ENCODE measurements at regions not wholly inside any gene's neighbourhood (a gene's known extent, or its start where the extent isn't known, plus 50 kb on each side); places are given as distances from the start of the nearest gene placed in this dataset.

GRCh38 chr4:120348521-120348920 lies 281.9 kb upstream of the MAD2L1 start:
- TF ChIP-seq POLR2A (IDR thresholded peaks at IDR 0.05; ENCODE audit: low read length) (no peak), GATA1 (IDR thresholded peaks at IDR 0.05; ENCODE audit: low read depth, low read length) (no peak)
- no peak for DNase-seq

- TF ChIP-seq GATA1 (IDR thresholded peaks at IDR 0.05; ENCODE audit: low read depth, low read length) (no peak), POLR2A (IDR thresholded peaks at IDR 0.05; ENCODE audit: low read length) (no peak)
- no peak for DNase-seq
Measured at GRCh38 chr4:120331486-120332370, 265.1 kb upstream of the MAD2L1 start.

- no peak for DNase-seq
- TF ChIP-seq POLR2A (IDR thresholded peaks at IDR 0.05; ENCODE audit: low read length): no peak
- TF ChIP-seq GATA1 (IDR thresholded peaks at IDR 0.05; ENCODE audit: low read depth, low read length): no peak
Measured at GRCh38 chr4:120329386-120329785, 262.7 kb upstream of the MAD2L1 start.

GRCh38 chr4:120327276-120327675 lies 260.6 kb upstream of the MAD2L1 start:
- TF ChIP-seq POLR2A (IDR thresholded peaks at IDR 0.05; ENCODE audit: low read length) (no peak), GATA1 (IDR thresholded peaks at IDR 0.05; ENCODE audit: low read depth, low read length) (no peak)
- no peak for DNase-seq

- DNase-seq: no peak
- TF ChIP-seq GATA1 (IDR thresholded peaks at IDR 0.05; ENCODE audit: low read depth, low read length): no peak
- TF ChIP-seq POLR2A (IDR thresholded peaks at IDR 0.05; ENCODE audit: low read length): no peak
Measured at GRCh38 chr4:120319046-120319767, 252.6 kb upstream of the MAD2L1 start.

- DNase-seq: no peak
- TF ChIP-seq GATA1 (IDR thresholded peaks at IDR 0.05; ENCODE audit: low read depth, low read length): no peak
- no peak for TF ChIP-seq POLR2A (IDR thresholded peaks at IDR 0.05; ENCODE audit: low read length)
Measured at GRCh38 chr4:120318196-120318846, 251.7 kb upstream of the MAD2L1 start.

- no peak for DNase-seq
- no peak for TF ChIP-seq POLR2A (IDR thresholded peaks at IDR 0.05; ENCODE audit: low read length)
- no peak for TF ChIP-seq GATA1 (IDR thresholded peaks at IDR 0.05; ENCODE audit: low read depth, low read length)
Measured at GRCh38 chr4:120317713-120318112, 251.1 kb upstream of the MAD2L1 start.

- DNase-seq: no peak
- TF ChIP-seq GATA1 (IDR thresholded peaks at IDR 0.05; ENCODE audit: low read depth, low read length): no peak
Measured at GRCh38 chr4:120316416-120316815, 249.8 kb upstream of the MAD2L1 start.

GRCh38 chr4:120314969-120315368 lies 248.3 kb upstream of the MAD2L1 start:
- TF ChIP-seq POLR2A (IDR thresholded peaks at IDR 0.05; ENCODE audit: low read length) (no peak), GATA1 (IDR thresholded peaks at IDR 0.05; ENCODE audit: low read depth, low read length) (no peak)
- no peak for DNase-seq

GRCh38 chr4:120304801-120305200 lies 238.2 kb upstream of the MAD2L1 start:
- TF ChIP-seq GATA1 (IDR thresholded peaks at IDR 0.05; ENCODE audit: low read depth, low read length) (no peak), POLR2A (IDR thresholded peaks at IDR 0.05; ENCODE audit: low read length) (no peak)
- no peak for DNase-seq

GRCh38 chr4:120299631-120300030 lies 233.0 kb upstream of the MAD2L1 start:
- TF ChIP-seq GATA1 (IDR thresholded peaks at IDR 0.05; ENCODE audit: low read depth, low read length) (no peak), POLR2A (IDR thresholded peaks at IDR 0.05; ENCODE audit: low read length) (no peak)
- no peak for DNase-seq

- no peak for TF ChIP-seq POLR2A (IDR thresholded peaks at IDR 0.05; ENCODE audit: low read length)
- TF ChIP-seq GATA1 (IDR thresholded peaks at IDR 0.05; ENCODE audit: low read depth, low read length): no peak
- no peak for DNase-seq
Measured at GRCh38 chr4:120293341-120293740, 226.7 kb upstream of the MAD2L1 start.

- TF ChIP-seq GATA1 (IDR thresholded peaks at IDR 0.05; ENCODE audit: low read depth, low read length) (no peak), POLR2A (IDR thresholded peaks at IDR 0.05; ENCODE audit: low read length) (no peak)
- DNase-seq: no peak
Measured at GRCh38 chr4:120291541-120291940, 224.9 kb upstream of the MAD2L1 start.

- TF ChIP-seq POLR2A (IDR thresholded peaks at IDR 0.05; ENCODE audit: low read length): no peak
- no peak for TF ChIP-seq GATA1 (IDR thresholded peaks at IDR 0.05; ENCODE audit: low read depth, low read length)
Measured at GRCh38 chr4:120290553-120290952, 223.9 kb upstream of the MAD2L1 start.

More at GRCh38 chr4:120290553-120290952, 223.9 kb upstream of the MAD2L1 start:
- DNase-seq: no peak
